Peyer's patch (tissue), 4 donors: ENCODE measurements at regions not wholly inside any gene's neighbourhood (a gene's known extent, or its start where the extent isn't known, plus 50 kb on each side); places are given as distances from the start of the nearest gene placed in this dataset.

Experiments used
- DNase-seq, 3 donors: peaks; one replicate each; pipeline ENCODE4 v3.0.0-alpha.2; 2017 to 2019
- H3K27ac ChIP-seq, 4 donors: fragments of 200-600 bp; sonication (generic); one replicate each; pipeline ENCODE4 v1.5.1; 2016 to 2019
- H3K27me3 ChIP-seq, 2 donors: fragments of 200-600 bp; sonication (generic); one replicate each; pipeline ENCODE4 v1.5.1; 2019
- H3K36me3 ChIP-seq, 3 donors: fragments of 200-600 bp; sonication (generic); one replicate each; pipeline ENCODE4 v1.5.1; 2016 to 2019
- H3K4me1 ChIP-seq, 4 donors: fragments of 200-600 bp; sonication (generic); one replicate each; pipeline ENCODE4 v1.5.1; 2016 to 2019
- H3K4me3 ChIP-seq, 4 donors: fragments of 200-600 bp; sonication (generic); 1 replicate in 3 of 4; 2 replicates in 1 of 4; pipeline ENCODE4 v1.5.1; 2016 to 2019; ENCODE audit warnings: mild to moderate bottlenecking in 1 of 4
- H3K9me3 ChIP-seq, 4 donors: fragments of 200-600 bp; sonication (generic); one replicate each; pipeline ENCODE4 v1.5.1; 2016 to 2019; ENCODE audit warnings: mild to moderate bottlenecking in 1 of 4
- POLR2A ChIP-seq, 2 donors: fragments of 450-650 bp; IDR thresholded peaks; one replicate each; pipeline ENCODE4 v1.5.1; 2017; ENCODE audit warnings: antibody characterized with exemption in 2 of 2, mild to moderate bottlenecking in 2 of 2, moderate library complexity in 2 of 2
- TF ChIP-seq, protein P1 (sequence below), 6 experiments: fragments of 450-650 bp in 4 of 6; fragments of 200-600 bp in 2 of 6; sonication (generic) in 1 of 6; IDR thresholded peaks; one replicate each; pipeline ENCODE4 v1.5.1; 2017 to 2019; ENCODE audit warnings: antibody characterized with exemption in 6 of 6, mild to moderate bottlenecking in 3 of 6, moderate library complexity in 1 of 6

GRCh38 chr11:27213232-27213660, 149.8 kb downstream of the CCDC34 start:
- no peak for DNase-seq
- Histone ChIP-seq H3K4me3 (no peak overlapping the region), H3K27ac (no peak overlapping the region), H3K9me3 (no peaks in the 10 kb centered on the region), H3K27me3 (no peaks in the 10 kb centered on the region), H3K36me3 (no peaks in the 10 kb centered on the region), H3K4me1 (no peaks in the 10 kb centered on the region)
- TF ChIP-seq, protein P1, sequence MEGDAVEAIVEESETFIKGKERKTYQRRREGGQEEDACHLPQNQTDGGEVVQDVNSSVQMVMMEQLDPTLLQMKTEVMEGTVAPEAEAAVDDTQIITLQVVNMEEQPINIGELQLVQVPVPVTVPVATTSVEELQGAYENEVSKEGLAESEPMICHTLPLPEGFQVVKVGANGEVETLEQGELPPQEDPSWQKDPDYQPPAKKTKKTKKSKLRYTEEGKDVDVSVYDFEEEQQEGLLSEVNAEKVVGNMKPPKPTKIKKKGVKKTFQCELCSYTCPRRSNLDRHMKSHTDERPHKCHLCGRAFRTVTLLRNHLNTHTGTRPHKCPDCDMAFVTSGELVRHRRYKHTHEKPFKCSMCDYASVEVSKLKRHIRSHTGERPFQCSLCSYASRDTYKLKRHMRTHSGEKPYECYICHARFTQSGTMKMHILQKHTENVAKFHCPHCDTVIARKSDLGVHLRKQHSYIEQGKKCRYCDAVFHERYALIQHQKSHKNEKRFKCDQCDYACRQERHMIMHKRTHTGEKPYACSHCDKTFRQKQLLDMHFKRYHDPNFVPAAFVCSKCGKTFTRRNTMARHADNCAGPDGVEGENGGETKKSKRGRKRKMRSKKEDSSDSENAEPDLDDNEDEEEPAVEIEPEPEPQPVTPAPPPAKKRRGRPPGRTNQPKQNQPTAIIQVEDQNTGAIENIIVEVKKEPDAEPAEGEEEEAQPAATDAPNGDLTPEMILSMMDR (IDR thresholded peaks at IDR 0.05) = no peak
- no peak for TF ChIP-seq POLR2A (IDR thresholded peaks at IDR 0.05)

DNA sequence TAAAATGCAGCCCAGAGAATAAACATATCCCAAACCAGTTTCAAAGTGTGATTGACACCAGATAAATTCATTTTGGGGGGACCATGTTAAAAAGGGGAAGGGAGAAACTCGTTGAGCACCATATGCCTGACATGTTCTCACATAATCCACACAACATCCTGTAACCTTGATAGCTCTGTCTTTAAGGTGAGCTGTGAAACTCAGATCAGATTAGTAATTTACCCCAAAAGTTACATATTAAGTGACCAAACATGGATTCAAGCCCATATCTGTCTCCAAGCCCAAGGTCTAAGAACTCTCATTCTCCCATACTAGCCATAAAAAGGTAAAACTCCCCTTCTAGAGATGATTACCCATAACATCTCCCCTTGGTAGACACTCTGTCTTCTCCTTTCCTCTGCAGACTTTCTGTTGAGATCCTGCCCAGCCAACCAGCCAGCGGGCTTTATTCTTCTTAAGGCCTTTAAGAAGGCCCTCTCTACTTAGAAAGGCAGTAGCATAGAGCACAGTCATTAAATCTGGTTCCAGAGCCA, 150.7 kb downstream of the CCDC34 start:
- no peaks in the 10 kb centered on the region for H3K36me3 ChIP-seq
- H3K4me3 ChIP-seq = no peak overlapping the region
- H3K27ac ChIP-seq = no peak overlapping the region
- no peaks in the 10 kb centered on the region for H3K4me1 ChIP-seq
- DNase-seq = no peak
- H3K27me3 ChIP-seq = no peaks in the 10 kb centered on the region
- H3K9me3 ChIP-seq = no peaks in the 10 kb centered on the region
- TF ChIP-seq, protein P1 (IDR thresholded peaks at IDR 0.05) = no peak
- TF ChIP-seq POLR2A (IDR thresholded peaks at IDR 0.05) = no peak

DNA sequence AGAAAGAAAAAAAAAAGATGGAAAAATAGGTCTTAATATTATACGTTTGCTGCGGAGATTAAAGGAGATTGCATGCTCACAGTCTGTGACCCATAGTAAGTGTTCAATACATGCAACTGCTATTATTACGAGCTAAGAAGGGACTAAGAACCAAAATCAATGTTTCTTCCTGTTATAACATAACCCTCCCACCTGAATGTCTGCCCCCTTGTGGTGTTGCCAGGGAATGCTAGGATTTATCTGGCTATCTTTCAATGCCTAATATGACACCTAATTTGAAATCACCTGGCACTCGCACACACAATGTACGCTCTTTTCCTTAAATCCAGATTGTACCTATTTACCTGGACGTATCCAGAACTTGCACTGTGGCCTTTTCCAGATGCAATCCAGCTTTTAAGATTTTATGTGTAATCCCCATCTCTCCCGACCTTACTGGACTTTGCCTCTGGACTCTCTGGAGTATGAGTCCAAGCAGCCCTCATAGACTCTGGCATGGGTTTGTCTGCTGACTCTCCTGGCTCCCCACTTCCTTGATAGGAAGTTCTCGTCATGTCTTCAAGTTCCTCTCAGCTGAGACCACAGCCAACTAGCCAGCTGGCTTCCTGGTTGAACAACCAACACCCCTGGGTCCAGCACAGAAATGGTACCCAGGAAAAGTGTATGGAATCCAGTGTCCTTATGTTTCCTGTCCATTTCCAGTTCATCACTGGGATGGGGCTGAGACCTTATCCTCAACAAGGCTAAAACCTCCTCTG, 151.5 kb downstream of the CCDC34 start:
- H3K27ac ChIP-seq = no peak overlapping the region
- no peaks in the 10 kb centered on the region for H3K36me3 ChIP-seq
- no peaks in the 10 kb centered on the region for H3K9me3 ChIP-seq
- TF ChIP-seq POLR2A (IDR thresholded peaks at IDR 0.05) = no peak
- TF ChIP-seq, protein P1 (IDR thresholded peaks at IDR 0.05) = peak in 3 of 6 experiments; percentile 37 to 53 (median 44)
- DNase-seq = no peak
- no peak overlapping the region for H3K4me3 ChIP-seq
- no peaks in the 10 kb centered on the region for H3K4me1 ChIP-seq
- H3K27me3 ChIP-seq = no peaks in the 10 kb centered on the region

GRCh38 chr11:27210531-27210930, 152.5 kb downstream of the CCDC34 start:
- Histone ChIP-seq H3K4me1 (peaks cover 0 to 4% (median 0%) of the 10 kb centered on the region in 4 donors), H3K27me3 (no peaks in the 10 kb centered on the region), H3K9me3 (no peaks in the 10 kb centered on the region), H3K4me3 (no peak overlapping the region), H3K36me3 (no peaks in the 10 kb centered on the region), H3K27ac (no peak overlapping the region)
- TF ChIP-seq, protein P1 (IDR thresholded peaks at IDR 0.05) = no peak
- TF ChIP-seq POLR2A (IDR thresholded peaks at IDR 0.05) = no peak
- DNase-seq = no peak

DNA sequence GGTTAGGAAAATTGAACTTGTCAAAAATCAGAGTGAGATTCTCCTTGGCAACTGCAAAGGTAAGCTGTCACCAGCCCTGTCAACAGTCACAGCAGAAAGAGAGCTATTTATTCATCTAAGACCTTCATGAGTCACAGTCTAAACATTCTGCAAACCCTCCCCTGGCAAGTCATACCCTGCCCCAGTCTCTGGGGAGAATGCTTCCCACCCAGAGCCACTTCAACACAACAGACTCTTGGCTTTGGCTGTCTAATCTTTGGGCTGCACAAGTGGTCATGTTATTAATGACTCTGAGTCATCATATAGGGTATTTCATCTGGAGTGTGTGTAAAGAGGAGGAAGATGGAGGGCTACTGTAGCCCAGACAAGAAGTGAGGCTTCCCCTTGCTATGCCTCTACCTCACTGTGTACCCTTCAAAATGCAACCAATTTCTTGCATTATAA, 153.4 kb downstream of the CCDC34 start:
- Histone ChIP-seq H3K27me3 (no peaks in the 10 kb centered on the region), H3K27ac (no peak overlapping the region), H3K9me3 (no peaks in the 10 kb centered on the region), H3K36me3 (no peaks in the 10 kb centered on the region), H3K4me1 (peaks cover 0 to 10% (median 0%) of the 10 kb centered on the region in 4 donors), H3K4me3 (no peak overlapping the region)
- TF ChIP-seq POLR2A (IDR thresholded peaks at IDR 0.05) = no peak
- no peak for DNase-seq

- H3K4me3 ChIP-seq = no peak overlapping the region
- no peaks in the 10 kb centered on the region for H3K9me3 ChIP-seq
- no peak for TF ChIP-seq POLR2A (IDR thresholded peaks at IDR 0.05)
- H3K36me3 ChIP-seq = no peaks in the 10 kb centered on the region
- no peaks in the 10 kb centered on the region for H3K27me3 ChIP-seq
- no peak for DNase-seq
- peaks cover 0 to 15% (median 0%) of the 10 kb centered on the region in 4 donors for H3K4me1 ChIP-seq
- no peak overlapping the region for H3K27ac ChIP-seq
Observed at GRCh38 chr11:27208846-27209245, 154.2 kb downstream of the CCDC34 start.
